ENCODE measurements at regions not wholly inside any gene's neighbourhood (a gene's known extent, or its start where the extent isn't known, plus 50 kb on each side); places are given as distances from the start of the nearest gene placed in this dataset.
"Not testable (repeated sequence)": the region's sequence is repeated elsewhere in the genome, so short reads cannot be mapped to it uniquely, and the experiment has no call there.

DNA sequence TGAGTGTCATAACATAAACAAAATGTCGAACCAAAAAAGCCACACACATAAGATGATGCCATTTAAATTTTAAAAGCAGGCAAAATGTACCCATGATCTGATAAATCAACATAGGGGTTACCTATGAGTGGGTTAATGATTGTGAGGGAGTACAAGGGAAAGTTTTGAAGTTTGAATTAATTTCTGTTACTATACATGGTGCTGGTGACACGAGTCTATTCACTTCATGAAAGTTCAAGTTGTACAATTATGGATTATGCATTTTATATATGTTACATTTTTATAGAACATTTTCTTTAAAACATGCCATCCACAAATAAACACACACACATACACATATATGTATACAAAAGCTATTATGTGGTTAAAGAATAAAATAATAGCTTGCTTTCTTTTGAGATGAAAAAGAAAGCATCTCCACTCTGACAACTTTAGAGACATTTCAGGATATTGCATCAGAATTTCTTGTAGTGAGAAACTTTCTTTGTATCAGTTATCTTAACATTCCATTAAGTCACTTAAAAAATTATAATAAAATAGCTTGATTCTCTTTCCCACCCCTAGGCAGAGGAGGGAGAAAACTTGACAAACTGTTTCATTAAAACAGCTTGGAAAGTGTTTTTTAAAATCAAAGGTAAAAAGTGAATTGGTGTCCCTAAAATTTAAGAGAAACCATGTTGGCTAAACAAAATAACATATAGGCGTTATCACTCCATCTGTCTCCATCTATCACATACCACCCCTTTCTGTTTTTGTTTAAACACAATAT, 891.8 kb upstream of the NDST4 start:
- no peaks in the 10 kb centered on the region for H3K27me3 ChIP-seq (replicated peaks in 2 of 5; ENCODE audit: control insufficient read depth in 4 of 5, insufficient read depth in 5 of 5, low read length in 4 of 5)
- H3K36me3 ChIP-seq (ENCODE audit: control insufficient read depth in 4 of 4, insufficient read depth in 4 of 4, low read length in 3 of 4), result no peaks in the 10 kb centered on the region
- ChIA-PET CTCF (no interaction called here), POLR2A (no interaction called here)
- H3K4me1 ChIP-seq (ENCODE audit: control extremely low read depth in 1 of 4, control insufficient read depth in 4 of 4, insufficient read depth in 4 of 4, low read length in 3 of 4), result no peaks in the 10 kb centered on the region
- WGBS (ENCODE audit: insufficient coverage), result 88% methylated on average over 1 of the region's 3 CpGs
- H3K9me3 ChIP-seq (ENCODE audit: control extremely low read depth in 1 of 5, control insufficient read depth in 4 of 5, insufficient read depth in 2 of 5, low read depth in 1 of 5, low read length in 4 of 5), result no peaks in the 10 kb centered on the region
- DNase-seq, result no peak
- no peak overlapping the region for H3K4me3 ChIP-seq (ENCODE audit: control insufficient read depth in 1 of 7, extremely low read depth in 1 of 7, insufficient read depth in 4 of 7, low read depth in 2 of 7, low read length in 6 of 7)
- H3K27ac ChIP-seq (ENCODE audit: insufficient read depth in 1 of 2, low read depth in 1 of 2, low read length in 2 of 2, poor library complexity in 1 of 2, severe bottlenecking in 2 of 2), result no peak overlapping the region

DNA sequence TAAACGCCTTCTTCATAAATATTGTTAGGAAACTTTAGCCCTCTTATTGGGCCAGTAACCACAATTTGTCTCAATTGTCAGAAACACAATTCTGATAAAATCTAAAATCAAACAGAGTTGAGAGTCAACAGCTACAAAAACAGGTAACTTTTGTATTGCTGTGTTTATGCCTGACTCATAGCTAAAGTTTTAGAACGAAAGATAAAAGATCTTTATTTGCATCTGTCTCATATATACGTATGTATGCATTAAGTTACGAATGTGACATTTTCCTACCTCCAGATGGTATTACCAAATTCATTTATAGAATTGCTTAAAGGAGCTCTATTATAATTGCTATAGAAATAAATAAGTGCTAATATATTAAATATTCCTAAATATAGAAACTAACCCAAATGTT, 887.9 kb upstream of the NDST4 start:
- POLR2A ChIA-PET, result interaction anchor here (0.6 kb wide), 1 partner anchor 810 kb away, joined by 3 read pairs; no protein-coding TSS in a partner anchor
- no peak for DNase-seq
- H3K27ac ChIP-seq (ENCODE audit: insufficient read depth in 1 of 2, low read depth in 1 of 2, low read length in 2 of 2, poor library complexity in 1 of 2, severe bottlenecking in 2 of 2), result no peak overlapping the region
- no peaks in the 10 kb centered on the region for H3K36me3 ChIP-seq (ENCODE audit: control insufficient read depth in 4 of 4, insufficient read depth in 4 of 4, low read length in 3 of 4)
- 100% methylated on average over 1 of the region's 4 CpGs for WGBS (ENCODE audit: insufficient coverage)
- no peaks in the 10 kb centered on the region for H3K9me3 ChIP-seq (ENCODE audit: control extremely low read depth in 1 of 5, control insufficient read depth in 4 of 5, insufficient read depth in 2 of 5, low read depth in 1 of 5, low read length in 4 of 5)
- no peaks in the 10 kb centered on the region for H3K4me1 ChIP-seq (ENCODE audit: control extremely low read depth in 1 of 4, control insufficient read depth in 4 of 4, insufficient read depth in 4 of 4, low read length in 3 of 4)
- H3K4me3 ChIP-seq (ENCODE audit: control insufficient read depth in 1 of 7, extremely low read depth in 1 of 7, insufficient read depth in 4 of 7, low read depth in 2 of 7, low read length in 6 of 7), result no peak overlapping the region
- H3K27me3 ChIP-seq (replicated peaks in 2 of 5; ENCODE audit: control insufficient read depth in 4 of 5, insufficient read depth in 5 of 5, low read length in 4 of 5), result no peaks in the 10 kb centered on the region
- CTCF ChIA-PET, result no interaction called here

DNA sequence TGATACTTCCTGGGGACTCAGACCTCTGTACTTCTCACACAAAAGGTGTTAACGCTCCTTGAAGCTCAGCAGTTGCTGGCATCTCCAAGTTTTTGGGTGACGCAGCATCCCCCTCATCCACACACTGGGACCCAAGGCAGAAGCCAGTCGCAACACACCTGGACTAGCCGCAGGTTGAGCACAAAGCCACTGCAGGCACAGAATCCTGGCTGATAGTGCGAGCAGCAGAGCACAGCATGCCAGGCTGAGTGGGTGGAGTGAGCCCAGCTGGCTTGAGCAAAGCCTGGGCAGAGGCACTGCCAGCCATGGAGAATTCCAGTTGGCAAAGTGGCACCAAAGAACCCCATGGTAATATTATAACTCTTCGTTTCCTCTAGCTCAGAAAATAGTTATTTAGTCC, 873.2 kb upstream of the NDST4 start:
- WGBS (ENCODE audit: insufficient coverage), result 100% methylated on average over 2 of the region's 6 CpGs

DNA sequence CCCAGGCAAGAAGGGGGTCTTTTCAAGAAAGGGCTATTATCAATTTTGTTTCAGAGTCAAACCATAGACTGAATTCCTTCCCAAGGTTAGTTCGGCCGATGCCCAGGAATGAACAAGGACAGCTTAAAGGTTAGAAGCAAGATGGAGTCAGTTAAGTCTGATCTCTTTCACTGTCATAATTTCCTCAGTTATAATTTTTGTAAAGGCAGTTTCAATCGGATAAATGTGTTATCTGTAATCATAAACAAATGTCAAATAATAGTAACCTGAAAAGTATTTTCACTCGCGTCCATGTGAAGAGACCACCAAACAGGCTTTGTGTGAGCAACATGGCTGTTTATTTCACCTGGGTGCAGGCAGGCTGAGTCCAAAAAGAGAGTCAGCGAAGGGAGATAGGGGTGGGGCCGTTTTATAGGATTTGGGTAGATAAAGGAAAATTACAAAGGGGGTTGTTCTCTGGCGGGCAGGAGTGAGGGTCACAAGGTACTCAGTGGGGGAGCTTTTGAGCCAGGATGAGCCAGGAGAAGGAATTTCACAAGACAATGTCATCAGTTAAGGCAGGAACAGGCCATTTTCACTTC, 862.1 kb upstream of the NDST4 start:
- H3K27me3 ChIP-seq (replicated peaks in 2 of 5; ENCODE audit: control insufficient read depth in 4 of 5, insufficient read depth in 5 of 5, low read length in 4 of 5); H3K27ac ChIP-seq (ENCODE audit: insufficient read depth in 1 of 2, low read depth in 1 of 2, low read length in 2 of 2, poor library complexity in 1 of 2, severe bottlenecking in 2 of 2); H3K4me1 ChIP-seq (ENCODE audit: control extremely low read depth in 1 of 4, control insufficient read depth in 4 of 4, insufficient read depth in 4 of 4, low read length in 3 of 4); H3K4me3 ChIP-seq (ENCODE audit: control insufficient read depth in 1 of 7, extremely low read depth in 1 of 7, insufficient read depth in 4 of 7, low read depth in 2 of 7, low read length in 6 of 7); POLR2A ChIA-PET; H3K9me3 ChIP-seq (ENCODE audit: control extremely low read depth in 1 of 5, control insufficient read depth in 4 of 5, insufficient read depth in 2 of 5, low read depth in 1 of 5, low read length in 4 of 5); H3K36me3 ChIP-seq (ENCODE audit: control insufficient read depth in 4 of 4, insufficient read depth in 4 of 4, low read length in 3 of 4); CTCF ChIA-PET; DNase-seq: not testable (repeated sequence)
- WGBS (ENCODE audit: insufficient coverage), result 85% methylated on average over 4 of the region's 8 CpGs

More for the DNA sequence above, 873.2 kb upstream of the NDST4 start:
- DNase-seq, result no peak
- H3K9me3 ChIP-seq (ENCODE audit: control extremely low read depth in 1 of 5, control insufficient read depth in 4 of 5, insufficient read depth in 2 of 5, low read depth in 1 of 5, low read length in 4 of 5), result peaks cover 0 to 6% (median 1%) of the 10 kb centered on the region in 5 experiments
- no peaks in the 10 kb centered on the region for H3K4me1 ChIP-seq (ENCODE audit: control extremely low read depth in 1 of 4, control insufficient read depth in 4 of 4, insufficient read depth in 4 of 4, low read length in 3 of 4)
- POLR2A ChIA-PET, result no interaction called here
- H3K36me3 ChIP-seq (ENCODE audit: control insufficient read depth in 4 of 4, insufficient read depth in 4 of 4, low read length in 3 of 4), result no peaks in the 10 kb centered on the region
- no peak overlapping the region for H3K4me3 ChIP-seq (ENCODE audit: control insufficient read depth in 1 of 7, extremely low read depth in 1 of 7, insufficient read depth in 4 of 7, low read depth in 2 of 7, low read length in 6 of 7)
- CTCF ChIA-PET, result no interaction called here
- H3K27ac ChIP-seq (ENCODE audit: insufficient read depth in 1 of 2, low read depth in 1 of 2, low read length in 2 of 2, poor library complexity in 1 of 2, severe bottlenecking in 2 of 2), result no peak overlapping the region
- no peaks in the 10 kb centered on the region for H3K27me3 ChIP-seq (replicated peaks in 2 of 5; ENCODE audit: control insufficient read depth in 4 of 5, insufficient read depth in 5 of 5, low read length in 4 of 5)

DNA sequence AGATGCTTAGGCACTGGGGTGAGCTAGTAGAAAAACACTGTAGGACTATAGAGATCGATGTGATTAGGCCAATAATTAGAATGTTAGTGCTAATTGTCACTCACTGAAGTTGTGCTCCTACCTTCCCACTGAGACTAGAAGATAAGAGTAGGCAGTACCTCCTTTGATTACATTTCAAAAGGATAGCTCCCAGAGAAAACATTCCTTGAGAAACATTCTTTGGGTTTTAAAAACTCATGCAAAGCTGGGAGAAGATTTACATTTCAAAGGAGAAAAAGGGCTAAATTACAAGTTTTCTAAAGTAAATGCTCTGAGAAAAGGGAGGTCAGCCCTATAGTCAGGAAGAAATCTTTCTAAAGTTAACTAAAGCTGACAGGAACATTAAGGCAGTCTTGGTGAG, 860.3 kb upstream of the NDST4 start:
- CTCF ChIA-PET, result no interaction called here
- Histone ChIP-seq H3K27ac (ENCODE audit: insufficient read depth in 1 of 2, low read depth in 1 of 2, low read length in 2 of 2, poor library complexity in 1 of 2, severe bottlenecking in 2 of 2) (no peak overlapping the region), H3K4me1 (ENCODE audit: control extremely low read depth in 1 of 4, control insufficient read depth in 4 of 4, insufficient read depth in 4 of 4, low read length in 3 of 4) (no peaks in the 10 kb centered on the region), H3K9me3 (ENCODE audit: control extremely low read depth in 1 of 5, control insufficient read depth in 4 of 5, insufficient read depth in 2 of 5, low read depth in 1 of 5, low read length in 4 of 5) (no peaks in the 10 kb centered on the region), H3K4me3 (ENCODE audit: control insufficient read depth in 1 of 7, extremely low read depth in 1 of 7, insufficient read depth in 4 of 7, low read depth in 2 of 7, low read length in 6 of 7) (no peak overlapping the region), H3K27me3 (replicated peaks in 2 of 5; ENCODE audit: control insufficient read depth in 4 of 5, insufficient read depth in 5 of 5, low read length in 4 of 5) (no peaks in the 10 kb centered on the region), H3K36me3 (ENCODE audit: control insufficient read depth in 4 of 4, insufficient read depth in 4 of 4, low read length in 3 of 4) (no peaks in the 10 kb centered on the region)
- DNase-seq, result no peak
- WGBS (ENCODE audit: insufficient coverage), result 67% methylated on average over 1 of the region's 1 CpG
- POLR2A ChIA-PET, result no interaction called here

DNA sequence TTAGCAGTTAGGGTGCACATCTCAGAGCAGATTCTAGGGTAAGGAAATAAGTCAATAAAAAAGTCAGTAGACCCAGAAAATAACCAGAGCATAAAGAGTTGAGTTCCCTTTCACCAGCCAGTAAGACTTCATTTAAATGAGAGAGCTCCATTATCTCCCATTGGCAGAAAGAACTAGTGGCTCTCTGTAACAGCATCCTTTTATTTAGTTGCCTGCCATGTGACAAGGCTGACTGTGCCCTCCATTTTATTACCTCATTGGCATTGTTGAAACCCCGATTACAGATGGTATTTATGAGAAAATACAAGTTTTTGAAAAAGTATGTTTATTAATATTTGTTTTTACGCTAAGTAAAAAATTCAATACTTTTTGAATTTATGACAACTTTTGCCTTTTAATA, 859.5 kb upstream of the NDST4 start:
- H3K27ac ChIP-seq (ENCODE audit: insufficient read depth in 1 of 2, low read depth in 1 of 2, low read length in 2 of 2, poor library complexity in 1 of 2, severe bottlenecking in 2 of 2), result no peak overlapping the region
- DNase-seq, result no peak
- no peak overlapping the region for H3K4me3 ChIP-seq (ENCODE audit: control insufficient read depth in 1 of 7, extremely low read depth in 1 of 7, insufficient read depth in 4 of 7, low read depth in 2 of 7, low read length in 6 of 7)
- H3K27me3 ChIP-seq (replicated peaks in 2 of 5; ENCODE audit: control insufficient read depth in 4 of 5, insufficient read depth in 5 of 5, low read length in 4 of 5), result no peaks in the 10 kb centered on the region
- no peaks in the 10 kb centered on the region for H3K36me3 ChIP-seq (ENCODE audit: control insufficient read depth in 4 of 4, insufficient read depth in 4 of 4, low read length in 3 of 4)
- no peaks in the 10 kb centered on the region for H3K9me3 ChIP-seq (ENCODE audit: control extremely low read depth in 1 of 5, control insufficient read depth in 4 of 5, insufficient read depth in 2 of 5, low read depth in 1 of 5, low read length in 4 of 5)
- POLR2A ChIA-PET, result no interaction called here
- CTCF ChIA-PET, result no interaction called here
- WGBS (ENCODE audit: insufficient coverage), result no CpG with 5 or more reads among the region's 2 CpGs
- no peaks in the 10 kb centered on the region for H3K4me1 ChIP-seq (ENCODE audit: control extremely low read depth in 1 of 4, control insufficient read depth in 4 of 4, insufficient read depth in 4 of 4, low read length in 3 of 4)

DNA sequence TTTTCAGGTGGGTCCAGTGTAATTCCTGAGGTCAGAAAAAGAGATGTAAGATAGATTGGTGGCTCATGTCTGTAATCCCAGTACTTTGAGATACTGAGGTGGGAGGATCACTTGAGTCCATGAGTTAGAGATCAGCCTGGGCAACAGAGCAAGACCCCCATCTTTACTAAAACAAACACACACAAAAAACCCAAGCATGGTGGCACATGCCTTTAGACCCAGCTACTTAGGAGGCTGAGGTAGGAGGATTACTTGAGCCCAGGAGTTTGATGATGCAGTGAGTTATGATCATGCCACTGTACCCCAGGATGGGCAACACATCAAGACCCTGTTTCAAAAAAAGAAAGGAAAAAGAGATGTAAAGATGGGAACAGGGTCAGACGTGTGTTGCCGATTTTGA, 857.4 kb upstream of the NDST4 start:
- no peaks in the 10 kb centered on the region for H3K27me3 ChIP-seq (replicated peaks in 2 of 5; ENCODE audit: control insufficient read depth in 4 of 5, insufficient read depth in 5 of 5, low read length in 4 of 5)
- H3K4me3 ChIP-seq (ENCODE audit: control insufficient read depth in 1 of 7, extremely low read depth in 1 of 7, insufficient read depth in 4 of 7, low read depth in 2 of 7, low read length in 6 of 7), result no peak overlapping the region
- no peaks in the 10 kb centered on the region for H3K36me3 ChIP-seq (ENCODE audit: control insufficient read depth in 4 of 4, insufficient read depth in 4 of 4, low read length in 3 of 4)
- ChIA-PET CTCF (no interaction called here), POLR2A (no interaction called here)
- no peaks in the 10 kb centered on the region for H3K9me3 ChIP-seq (ENCODE audit: control extremely low read depth in 1 of 5, control insufficient read depth in 4 of 5, insufficient read depth in 2 of 5, low read depth in 1 of 5, low read length in 4 of 5)
- no peak overlapping the region for H3K27ac ChIP-seq (ENCODE audit: insufficient read depth in 1 of 2, low read depth in 1 of 2, low read length in 2 of 2, poor library complexity in 1 of 2, severe bottlenecking in 2 of 2)
- WGBS (ENCODE audit: insufficient coverage), result 100% methylated on average over 2 of the region's 2 CpGs
- DNase-seq, result no peak
- H3K4me1 ChIP-seq (ENCODE audit: control extremely low read depth in 1 of 4, control insufficient read depth in 4 of 4, insufficient read depth in 4 of 4, low read length in 3 of 4), result no peaks in the 10 kb centered on the region

All from common myeloid progenitor, CD34-positive (primary cell).